K562 (cell line): ENCODE measurements at regions not wholly inside any gene's neighbourhood (a gene's known extent, or its start where the extent isn't known, plus 50 kb on each side); places are given as distances from the start of the nearest gene placed in this dataset.

ENCODE experiments used
- CHD1 ChIP-seq: fragments of 200-600 bp; sonication (generic); IDR thresholded peaks from one replicate; pipeline ENCODE4 v1.6.1; 2012; ENCODE audit warnings: mild to moderate bottlenecking, moderate library complexity, low read length, inconsistent platforms
- FUS ChIP-seq: fragments of 200-400 bp; formaldehyde crosslinking; optimal IDR thresholded peaks from 2 replicates; pipeline ENCODE3; 2017; ENCODE audit warnings: low read depth, low read length
- POLR2A ChIP-seq: fragments of 450-650 bp; conservative IDR thresholded peaks from 2 replicates; pipeline ENCODE4 v1.6.1; 2016
- SRSF3 ChIP-seq: fragments of 200-400 bp; formaldehyde crosslinking; IDR thresholded peaks from 2 replicates; pipeline ENCODE4 v1.6.1; 2016; ENCODE audit warnings: mild to moderate bottlenecking, low read length, moderate library complexity; ENCODE audit not compliant: insufficient read depth
- TCF7L2 ChIP-seq: fragments of 150-350 bp; IDR thresholded peaks from 2 replicates; pipeline ENCODE4 v1.6.1; 2016; ENCODE audit warnings: low read depth, mild to moderate bottlenecking, low read length, moderate library complexity
- TF ChIP-seq, protein P1 (sequence below): sonication (generic); formaldehyde crosslinking; IDR thresholded peaks from 2 replicates; pipeline ENCODE4 v1.8.1; 2023; ENCODE audit warnings: mild to moderate bottlenecking, missing genetic modification reagents, moderate library complexity

- TF ChIP-seq CHD1 (no peak), SRSF3 (no peak), FUS (no peak), TCF7L2 (no peak), POLR2A (no peak)
- TF ChIP-seq, protein P1, sequence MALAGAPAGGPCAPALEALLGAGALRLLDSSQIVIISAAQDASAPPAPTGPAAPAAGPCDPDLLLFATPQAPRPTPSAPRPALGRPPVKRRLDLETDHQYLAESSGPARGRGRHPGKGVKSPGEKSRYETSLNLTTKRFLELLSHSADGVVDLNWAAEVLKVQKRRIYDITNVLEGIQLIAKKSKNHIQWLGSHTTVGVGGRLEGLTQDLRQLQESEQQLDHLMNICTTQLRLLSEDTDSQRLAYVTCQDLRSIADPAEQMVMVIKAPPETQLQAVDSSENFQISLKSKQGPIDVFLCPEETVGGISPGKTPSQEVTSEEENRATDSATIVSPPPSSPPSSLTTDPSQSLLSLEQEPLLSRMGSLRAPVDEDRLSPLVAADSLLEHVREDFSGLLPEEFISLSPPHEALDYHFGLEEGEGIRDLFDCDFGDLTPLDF (CRISPR knock-in tag): no peak
Observed at GRCh38 chr3:72128921-72129320, 344.0 kb upstream of the PROK2 start.
